NCI-H748 treated with DMSO at 0.1 percent for 48 hours (cell line): ENCODE measurements at regions not wholly inside any gene's neighbourhood (a gene's known extent, or its start where the extent isn't known, plus 50 kb on each side); places are given as distances from the start of the nearest gene placed in this dataset.
"Not testable (repeated sequence)": the region's sequence is repeated elsewhere in the genome, so short reads cannot be mapped to it uniquely, and the experiment has no call there.

Experiments used
- DNase-seq: peaks from one replicate; lab custom pipeline; 2025; lab: John Stamatoyannopoulos, UW

DNA sequence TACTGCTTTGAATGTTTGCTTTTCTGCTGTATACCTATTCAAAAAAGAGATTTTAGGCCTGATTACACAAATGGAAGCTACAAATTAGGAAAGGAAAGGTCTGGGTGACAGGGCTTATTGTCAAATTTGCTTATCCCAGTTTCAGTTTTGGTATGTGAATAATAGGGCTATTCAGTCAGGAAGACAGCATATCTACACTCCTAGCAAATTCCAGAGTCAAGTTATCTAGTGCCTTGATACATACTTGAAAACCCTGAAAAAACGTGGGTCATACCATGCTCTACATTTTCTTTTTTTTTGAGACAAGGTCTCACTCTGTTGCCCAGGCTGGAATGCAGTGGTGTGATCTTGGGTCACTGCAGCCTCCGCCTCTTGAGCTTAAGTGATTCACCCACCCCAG lies 59.2 kb upstream of the CCDC180 start:
- not testable (repeated sequence) for DNase-seq

DNA sequence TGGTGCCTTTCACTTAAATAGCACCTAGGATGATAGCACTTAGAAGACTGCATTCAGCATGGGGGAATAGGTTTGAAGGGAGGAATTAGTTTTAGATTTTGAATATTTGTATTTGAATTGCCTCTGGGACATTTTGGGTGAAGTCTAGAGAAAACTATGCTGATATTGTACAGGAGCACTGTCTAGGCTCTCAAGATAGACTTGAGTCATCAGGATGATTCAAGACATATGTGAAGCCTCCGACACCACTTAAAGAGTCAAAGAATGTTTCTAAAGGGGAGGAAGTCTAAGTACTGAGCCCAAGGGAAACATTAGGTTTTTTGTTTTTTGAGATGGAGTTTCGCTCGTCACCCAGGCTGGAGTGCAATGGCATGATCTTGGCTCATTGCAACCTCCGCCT lies 63.9 kb upstream of the CCDC180 start:
- DNase-seq: no peak

DNA sequence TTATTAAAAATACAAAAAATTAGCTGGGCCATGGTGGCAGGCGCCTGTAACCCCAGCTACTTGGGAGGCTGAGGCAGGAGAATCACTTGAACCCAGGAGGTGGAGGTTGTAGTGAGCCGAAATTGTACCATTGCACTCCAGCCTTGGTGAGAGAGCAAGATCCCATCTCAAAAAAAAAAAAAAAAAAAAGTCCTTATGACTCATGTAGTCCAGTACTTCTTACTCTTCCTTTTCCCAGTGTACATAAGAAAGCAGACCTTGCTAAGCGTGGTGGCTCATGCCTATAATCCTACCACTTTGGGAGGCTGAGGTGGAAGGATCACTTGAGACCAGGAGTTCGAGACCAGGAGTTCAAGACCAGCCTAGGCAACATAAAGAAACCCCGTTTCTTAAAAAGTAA lies 66.0 kb upstream of the CCDC180 start:
- not testable (repeated sequence) for DNase-seq

DNA sequence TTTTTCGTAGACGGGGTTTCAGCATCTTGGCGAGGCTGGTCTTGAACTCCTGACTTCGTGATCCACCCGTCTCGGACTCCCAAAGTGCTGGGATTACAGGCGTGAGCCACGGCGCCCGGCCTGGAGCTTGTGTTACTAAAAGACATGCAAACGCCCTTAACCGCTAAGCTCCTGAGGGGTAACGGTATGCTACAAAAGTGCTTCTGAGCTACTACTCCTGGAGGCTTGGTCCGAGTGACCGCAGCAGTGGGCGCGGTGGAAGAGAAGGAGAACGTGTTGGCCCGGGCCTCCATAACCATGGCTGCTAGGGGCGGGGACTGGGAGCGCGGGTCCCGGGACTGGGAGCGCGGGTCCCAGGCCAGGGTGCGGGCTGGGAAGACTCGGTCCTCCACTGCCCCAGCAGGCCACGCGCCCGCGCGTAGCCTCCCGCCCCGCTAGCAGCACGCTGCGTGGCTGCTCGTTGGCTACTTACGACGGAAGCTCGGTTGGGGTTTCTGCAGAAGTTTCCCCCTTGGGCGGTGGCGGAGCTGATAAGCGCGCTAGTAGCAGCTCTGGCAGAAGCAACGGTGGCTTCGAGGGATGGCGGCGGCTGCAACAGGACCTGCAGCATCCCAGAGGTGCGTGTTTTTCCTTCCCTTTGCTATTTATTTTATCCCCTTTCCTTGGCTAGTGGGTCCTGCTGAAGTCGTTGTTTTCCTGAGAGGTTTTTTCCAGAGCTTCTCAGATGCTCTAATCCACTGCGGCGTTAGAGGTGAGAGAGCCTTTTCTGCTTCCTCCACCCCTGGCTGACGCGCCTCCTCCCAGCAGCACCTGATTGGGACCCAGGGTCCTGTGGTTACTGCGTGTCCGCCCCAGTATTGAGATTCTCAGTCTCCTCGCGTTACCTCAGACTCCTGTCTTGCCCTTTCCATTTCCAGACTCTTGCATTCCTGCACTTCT lies 69.2 kb upstream of the CCDC180 start:
- peak; percentile 67 for DNase-seq

- DNase-seq: no peak
These were observed 70.1 kb upstream of the CCDC180 start for GRCh38 chr9:97237311-97237786.

DNA sequence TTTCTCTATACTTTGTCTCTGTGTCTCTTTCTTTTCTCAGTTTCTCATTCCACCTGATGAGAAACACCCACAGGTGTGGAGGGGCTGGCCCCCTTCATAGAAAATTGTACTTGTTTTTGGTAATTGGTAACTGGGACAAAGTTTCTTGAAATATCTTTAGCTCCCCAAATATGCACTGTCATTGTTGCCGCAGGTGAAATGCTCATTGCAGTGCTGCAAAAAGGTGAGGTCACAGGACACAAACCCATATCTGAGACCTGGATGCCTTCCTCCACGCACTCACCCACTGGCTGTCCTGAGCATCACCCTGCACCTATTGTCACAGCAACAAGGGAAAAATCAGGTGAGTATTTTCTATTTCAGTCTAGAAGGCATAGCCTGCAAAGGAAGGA lies 74.5 kb upstream of the CCDC180 start:
- DNase-seq: not testable (repeated sequence)

DNA sequence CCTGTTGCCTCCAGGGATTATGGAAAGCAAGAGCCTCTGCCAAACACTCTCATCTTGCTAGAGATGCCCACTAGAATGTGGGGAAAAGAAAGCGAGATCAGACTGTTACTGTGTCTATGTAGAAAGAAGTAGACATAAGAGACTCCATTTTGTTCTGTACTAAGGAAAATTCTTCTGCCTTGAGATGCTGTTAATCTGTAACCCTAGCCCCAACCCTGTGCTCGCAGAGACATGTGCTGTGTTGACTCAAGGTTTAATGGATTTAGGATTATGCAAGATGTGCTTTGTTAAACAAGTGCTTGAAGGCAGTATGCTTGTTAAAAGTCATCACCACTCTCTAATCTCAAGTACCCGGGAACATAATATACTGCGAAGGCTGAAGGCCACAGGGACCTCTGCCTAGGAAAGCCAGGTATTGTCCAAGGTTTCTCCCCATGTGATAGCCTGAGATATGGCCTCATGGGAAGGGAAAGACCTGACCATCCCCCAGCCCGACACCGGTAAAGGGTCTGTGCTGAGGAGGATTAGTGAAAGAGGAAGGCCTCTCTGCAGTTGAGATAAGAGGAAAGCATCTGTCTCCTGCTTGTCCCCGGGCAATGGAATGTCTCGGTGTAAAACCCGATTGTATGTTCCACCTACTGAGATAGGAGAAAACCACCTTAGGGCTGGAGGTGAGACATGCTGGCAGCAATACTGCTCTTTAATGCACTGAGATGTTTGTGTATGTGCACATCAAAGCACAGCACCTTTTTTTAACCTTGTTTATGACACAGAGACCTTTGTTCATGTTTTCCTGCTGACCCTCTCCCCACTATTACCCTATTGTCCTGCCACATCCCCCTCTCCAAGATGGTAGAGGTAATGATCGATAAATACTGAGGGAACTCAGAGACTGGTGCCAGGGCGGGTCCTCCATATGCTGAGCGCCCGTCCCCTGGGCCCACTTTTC lies 75.1 kb upstream of the CCDC180 start:
- DNase-seq: not testable (repeated sequence)

DNA sequence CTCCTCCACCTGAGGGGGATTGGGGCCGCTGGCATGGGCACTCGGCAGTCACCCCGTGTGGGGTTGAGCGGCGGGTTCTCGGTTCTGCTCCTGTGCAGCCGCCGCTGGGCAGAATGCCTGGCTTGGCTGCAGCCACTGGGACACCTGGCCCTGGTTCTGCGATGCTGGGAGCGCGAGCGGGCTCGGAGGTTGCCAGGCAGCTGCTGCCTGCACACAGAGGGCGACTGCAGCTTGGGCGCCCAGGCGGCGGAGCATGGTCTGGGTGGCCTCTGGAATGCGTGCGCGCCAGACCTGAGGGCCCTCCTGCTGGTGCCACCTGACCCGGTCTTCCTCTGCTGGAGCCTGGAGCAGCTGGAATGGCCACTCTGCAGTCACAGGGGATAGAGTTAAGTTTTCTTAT lies 85.1 kb upstream of the CCDC180 start:
- DNase-seq: not testable (repeated sequence)

- DNase-seq: peak; percentile 14
These were observed 85.7 kb upstream of the CCDC180 start for GRCh38 chr9:97221478-97222355.

GRCh38 chr9:97220894-97221477 lies 86.5 kb upstream of the CCDC180 start:
- no peak for DNase-seq

DNA sequence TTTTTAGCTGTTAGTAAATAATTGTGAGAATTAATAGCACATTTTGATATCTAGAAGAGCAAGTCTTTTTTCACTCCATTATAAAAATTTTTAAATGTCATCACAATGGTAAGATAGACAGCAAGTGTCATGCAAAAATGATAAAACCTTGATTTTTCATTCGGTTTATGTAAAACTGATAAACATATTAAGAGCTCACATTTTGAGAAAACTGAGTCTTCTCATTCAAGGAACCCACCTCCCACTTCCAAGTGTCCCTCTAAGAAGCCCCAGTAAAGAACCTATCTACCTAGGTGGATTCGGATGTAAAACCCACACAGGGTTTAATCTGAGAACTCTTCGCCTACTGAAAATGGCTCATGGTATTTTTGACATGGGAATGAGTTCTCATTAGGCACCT lies 87.1 kb upstream of the CCDC180 start:
- DNase-seq: not testable (repeated sequence)

DNA sequence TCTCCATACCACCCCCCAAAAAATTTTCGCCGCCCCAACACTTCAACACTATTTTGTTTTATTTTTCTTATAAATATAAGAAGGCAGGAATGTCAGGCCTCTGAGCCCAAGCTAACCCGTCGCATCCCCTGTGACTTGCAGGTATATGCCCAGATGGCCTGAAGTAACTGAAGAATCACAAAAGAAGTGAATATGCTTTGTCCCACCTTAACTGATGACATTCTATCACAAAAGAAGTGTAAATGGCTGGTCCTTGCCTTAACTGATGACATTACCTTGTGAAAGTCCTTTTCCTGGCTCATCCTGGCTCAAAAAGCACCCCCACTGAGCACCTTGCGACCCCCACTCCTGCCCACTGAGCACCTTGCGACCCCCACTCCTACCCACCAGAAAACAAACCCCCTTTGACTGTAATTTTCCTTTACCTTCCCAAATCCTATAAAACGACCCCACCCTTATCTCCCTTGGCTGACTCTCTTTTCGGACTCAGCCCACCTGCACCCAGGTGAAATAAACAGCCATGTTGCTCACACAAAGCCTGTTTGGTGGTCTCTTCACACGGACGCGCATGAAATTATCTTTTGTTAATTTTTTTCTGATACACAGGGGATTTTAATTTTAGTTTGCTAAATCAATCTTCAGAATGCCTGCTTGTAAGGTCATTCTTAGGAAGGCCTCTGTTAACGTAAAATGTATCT lies 87.9 kb upstream of the CCDC180 start:
- DNase-seq: not testable (repeated sequence)

DNA sequence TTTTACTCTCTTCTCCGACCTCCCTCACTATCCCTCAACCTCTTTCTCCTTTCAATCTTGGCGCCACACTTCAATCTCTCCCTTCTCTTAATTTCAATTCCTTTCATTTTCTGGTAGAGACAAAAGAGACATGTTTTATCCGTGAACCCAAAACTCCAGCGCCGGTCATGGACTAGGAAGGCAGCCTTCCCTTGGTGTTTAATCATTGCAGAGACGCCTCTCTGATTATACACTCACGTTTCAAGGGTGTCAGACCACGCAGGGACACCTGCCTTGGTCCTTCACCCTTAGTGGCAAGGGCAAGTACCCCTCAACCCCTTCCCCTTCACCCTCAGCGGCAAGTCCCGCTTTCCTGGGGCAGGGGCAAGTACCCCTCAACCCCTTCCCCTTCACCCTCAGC lies 92.3 kb upstream of the CCDC180 start:
- DNase-seq: not testable (repeated sequence)

GRCh38 chr9:97214556-97214955 lies 92.9 kb upstream of the CCDC180 start:
- not testable (repeated sequence) for DNase-seq

DNA sequence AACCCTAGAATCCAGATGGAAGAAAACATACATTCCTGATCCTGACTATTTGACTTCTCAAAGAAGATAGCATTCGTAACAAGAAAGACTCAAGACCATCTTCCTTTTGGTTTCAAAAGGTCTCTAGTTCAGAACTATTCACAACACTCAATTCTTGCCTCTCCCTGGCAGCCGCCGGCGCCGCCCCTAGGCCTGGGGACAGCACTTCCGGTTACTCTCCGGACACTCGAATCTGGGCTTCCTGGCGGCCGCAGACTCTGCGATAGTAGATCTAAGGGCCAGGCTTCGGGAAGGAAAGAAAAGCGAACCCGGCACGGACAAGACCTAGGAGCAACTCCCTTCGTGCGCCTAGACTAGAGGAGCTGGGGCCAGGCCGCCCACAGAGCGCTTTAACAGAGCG lies 107.8 kb upstream of the CCDC180 start:
- DNase-seq: not testable (repeated sequence)

GRCh38 chr9:97193767-97194166 lies 113.7 kb upstream of the CCDC180 start:
- not testable (repeated sequence) for DNase-seq

DNA sequence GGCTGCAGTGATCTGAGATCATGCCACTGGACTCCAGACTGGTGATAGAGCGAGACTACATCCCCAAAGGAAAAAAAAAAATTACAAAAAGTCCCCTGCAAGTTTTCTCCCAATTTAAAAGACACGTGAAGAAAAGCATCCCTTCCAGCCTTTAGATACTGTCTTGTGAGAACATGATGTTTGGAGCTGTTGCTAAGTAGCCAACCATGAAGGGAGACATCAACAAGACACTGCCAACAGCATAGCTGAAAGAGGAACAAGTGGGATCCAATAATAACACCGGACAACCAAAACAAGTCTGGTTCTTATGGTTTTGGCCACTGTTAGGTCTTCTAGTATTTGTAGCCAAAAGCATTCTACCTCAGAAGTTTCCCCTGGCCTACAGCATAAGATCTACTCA lies 118.9 kb upstream of the CCDC180 start:
- no peak for DNase-seq

DNA sequence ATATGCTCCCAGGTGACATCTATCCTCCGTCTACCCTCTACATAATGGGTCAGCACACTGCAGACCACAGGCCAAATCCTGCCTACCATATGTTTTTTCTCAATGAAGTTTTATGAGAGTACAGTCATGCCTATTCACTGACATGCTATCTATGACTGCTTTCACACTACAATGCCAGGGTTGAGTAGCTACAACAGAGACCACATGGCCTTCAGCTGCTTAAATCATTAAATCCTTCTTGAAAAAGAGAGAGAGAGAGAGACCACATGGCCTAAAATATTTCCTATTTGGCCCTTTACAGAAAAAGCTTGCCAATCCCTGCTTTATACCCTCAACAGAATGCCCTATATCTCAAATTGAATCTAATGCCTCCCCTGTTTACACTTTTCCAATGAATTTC lies 119.8 kb upstream of the CCDC180 start:
- not testable (repeated sequence) for DNase-seq

DNA sequence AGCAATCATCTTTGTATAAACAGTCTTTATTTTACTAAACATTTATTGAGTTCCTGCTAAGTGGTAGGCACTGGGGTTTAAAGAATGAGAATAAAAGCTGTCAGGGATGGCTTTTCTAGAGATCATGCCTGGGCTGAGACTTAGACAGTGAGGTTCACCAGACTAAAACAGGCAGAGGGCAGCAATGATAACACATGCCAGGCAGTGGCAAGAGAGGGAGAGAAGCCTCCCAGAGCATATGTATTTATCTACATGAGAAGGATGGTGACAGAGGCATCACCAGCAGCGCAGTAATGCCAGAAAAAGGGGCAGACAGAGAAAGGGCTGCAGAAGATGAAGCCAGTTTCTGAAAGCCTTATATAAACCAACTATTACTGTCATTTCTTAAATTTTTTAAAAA lies 121.0 kb upstream of the CCDC180 start:
- DNase-seq: no peak

GRCh38 chr9:97182532-97182931 lies 124.9 kb upstream of the CCDC180 start:
- not testable (repeated sequence) for DNase-seq
